SK-N-SH (cell line): ENCODE measurements at regions not wholly inside any gene's neighbourhood (a gene's known extent, or its start where the extent isn't known, plus 50 kb on each side); places are given as distances from the start of the nearest gene placed in this dataset.

ENCODE experiments used
- CTCF ChIA-PET: fragments of 300-600, 350-600 bp; formaldehyde crosslinking; extraction: SDS; loops from one replicate; lab custom pipeline; 2021; lab: Yijun Ruan, JAX
- POLR2A ChIA-PET: fragments of 350-600 bp; sonication (Branson Sonifier 250); formaldehyde crosslinking; extraction: SDS; loops from one replicate; lab custom pipeline; 2020; ENCODE audit warnings: antibody characterized with exemption, inconsistent platforms; lab: Yijun Ruan, JAX
- DNase-seq: peaks from one replicate; pipeline ENCODE4 v3.0.0; 2012
- H2AFZ ChIP-seq: fragments of 200-600 bp; sonication (generic); 2 replicates; pipeline ENCODE4 v1.8.1; 2016; ENCODE audit warnings: antibody characterized with exemption, mild to moderate bottlenecking, low read depth
- H3F3A ChIP-seq: fragments of 200-600 bp; sonication (generic); replicated peaks from 2 replicates; pipeline ENCODE3; 2016; ENCODE audit warnings: antibody characterized with exemption, mild to moderate bottlenecking; ENCODE audit not compliant: insufficient read depth
- H3K27ac ChIP-seq, 2 experiments: fragments of 200-500 bp in 1 of 2; fragments of 200-600 bp in 1 of 2; sonication (Bioruptor generic) in 1 of 2; sonication (generic), shearing (Covaris generic) in 1 of 2; 2 replicates each; pipeline versions ENCODE4 v1.5.1 to v1.6.1; 2014 to 2016; ENCODE audit warnings: low read depth in 2 of 2, inconsistent platforms in 1 of 2, low read length in 1 of 2, mild to moderate bottlenecking in 1 of 2, mixed read lengths in 1 of 2
- H3K27me3 ChIP-seq: fragments of 200-600 bp; sonication (generic), shearing (Covaris generic); 2 replicates; pipeline ENCODE4 v1.6.1; 2016; ENCODE audit warnings: mixed run types; ENCODE audit not compliant: insufficient read depth
- H3K36me3 ChIP-seq, 2 experiments: fragments of 200-500 bp in 1 of 2; fragments of 200-600 bp in 1 of 2; sonication (Bioruptor generic) in 1 of 2; sonication (generic) in 1 of 2; replicated peaks in 1 of 2; 2 replicates each; pipeline versions ENCODE3 to v1.5.1; 2014 to 2016; ENCODE audit warnings: low read length in 1 of 2, mild to moderate bottlenecking in 1 of 2; ENCODE audit not compliant: insufficient read depth in 2 of 2, control insufficient read depth in 1 of 2
- H3K4me1 ChIP-seq, 2 experiments: fragments of 200-500 bp in 1 of 2; fragments of 200-600 bp in 1 of 2; sonication (Bioruptor generic) in 1 of 2; sonication (generic), shearing (Covaris generic) in 1 of 2; 2 replicates each; pipeline versions ENCODE4 v1.5.1 to v1.6.1; 2014 to 2016; ENCODE audit warnings: low read depth in 1 of 2, low read length in 1 of 2, mixed run types in 1 of 2; ENCODE audit not compliant: insufficient read depth in 2 of 2, control insufficient read depth in 1 of 2
- H3K4me2 ChIP-seq: fragments of 200-600 bp; sonication (generic), shearing (Covaris generic); 2 replicates; pipeline ENCODE4 v1.6.1; 2017; ENCODE audit warnings: mixed run types
- H3K4me3 ChIP-seq, 2 experiments: fragments of 200-500 bp in 1 of 2; fragments of 200-600 bp in 1 of 2; sonication (Bioruptor generic) in 1 of 2; sonication (generic), shearing (Covaris generic) in 1 of 2; 2 replicates each; pipeline versions ENCODE4 v1.5.1 to v1.8.1; 2014 to 2016; ENCODE audit warnings: low read depth in 2 of 2, inconsistent platforms in 1 of 2, low read length in 1 of 2, mild to moderate bottlenecking in 1 of 2, mixed read lengths in 1 of 2, moderate library complexity in 1 of 2
- H3K79me2 ChIP-seq: fragments of 200-600 bp; sonication (generic); 2 replicates; pipeline ENCODE4 v1.8.1; 2017; ENCODE audit warnings: mild to moderate bottlenecking; ENCODE audit not compliant: insufficient read depth
- H3K9ac ChIP-seq: fragments of 200-600 bp; sonication (generic); 2 replicates; pipeline ENCODE4 v1.6.1; 2017; ENCODE audit warnings: mixed run types
- H3K9me2 ChIP-seq: fragments of 200-600 bp; sonication (generic); 2 replicates; pipeline ENCODE4 v1.6.1; 2017; ENCODE audit warnings: mixed run types
- H3K9me3 ChIP-seq: fragments of 200-600 bp; sonication (generic); 2 replicates; pipeline ENCODE4 v1.6.1; 2017; ENCODE audit warnings: mixed run types, mild to moderate bottlenecking, moderate library complexity
- H4K20me1 ChIP-seq: fragments of 200-600 bp; sonication (generic); 2 replicates; pipeline ENCODE4 v1.6.1; 2017; ENCODE audit warnings: mild to moderate bottlenecking, mixed run types; ENCODE audit not compliant: insufficient read depth
- ELF1 ChIP-seq: IDR thresholded peaks from 2 replicates; pipeline ENCODE4 v1.4.0; 2012
- EP300 ChIP-seq, 2 experiments: IDR thresholded peaks; 2 replicates each; pipeline versions ENCODE4 v1.4.0 to v1.6.1; 2012; ENCODE audit warnings: borderline replicate concordance in 1 of 2, low read depth in 1 of 2, low read length in 1 of 2
- EZH2phosphoT487 ChIP-seq: fragments of 200-600 bp; sonication (generic); IDR thresholded peaks from 2 replicates; pipeline ENCODE4 v1.6.1; 2017; ENCODE audit warnings: low read depth, mixed run types, mild to moderate bottlenecking, antibody characterized with exemption, moderate library complexity, borderline replicate concordance
- JUND ChIP-seq: IDR thresholded peaks from 2 replicates; pipeline ENCODE4 v1.4.0; 2012
- MEF2A ChIP-seq: IDR thresholded peaks from 2 replicates; pipeline ENCODE4 v1.4.0; 2012; ENCODE audit warnings: low read depth, borderline replicate concordance
- MXI1 ChIP-seq: IDR thresholded peaks from 2 replicates; pipeline ENCODE4 v1.6.1; 2012; ENCODE audit warnings: mild to moderate bottlenecking, low read depth, low read length, improper control_type of control experiment
- RCOR1 ChIP-seq: fragments of 150-350 bp; IDR thresholded peaks from 2 replicates; pipeline ENCODE4 v1.6.1; 2017; ENCODE audit warnings: antibody characterized with exemption, low read length
- RFX5 ChIP-seq: IDR thresholded peaks from 2 replicates; pipeline ENCODE4 v1.6.1; 2012; ENCODE audit warnings: mild to moderate bottlenecking, improper control_type of control experiment, low read length
- RXRA ChIP-seq: IDR thresholded peaks from 2 replicates; pipeline ENCODE4 v1.4.0; 2012; ENCODE audit warnings: low read depth, mild to moderate bottlenecking, borderline replicate concordance
- SIN3A ChIP-seq: IDR thresholded peaks from 2 replicates; pipeline ENCODE4 v1.6.1; 2012; ENCODE audit warnings: low read depth, mild to moderate bottlenecking, low read length, moderate library complexity, borderline replicate concordance
- SMC3 ChIP-seq: IDR thresholded peaks from 2 replicates; pipeline ENCODE4 v1.6.1; 2012; ENCODE audit warnings: low read depth, low read length, improper control_type of control experiment
- TCF12 ChIP-seq: IDR thresholded peaks from 2 replicates; pipeline ENCODE4 v1.4.0; 2012
- YY1 ChIP-seq: IDR thresholded peaks from 2 replicates; pipeline ENCODE4 v1.4.0; 2012; ENCODE audit warnings: low read depth, mild to moderate bottlenecking
- WGBS: methylation state at CpG from one replicate; pipeline ENCODE4 v1.1.6; 2017; ENCODE audit warnings: low lambda C conversion rate; 5-methylcytosine and 5-hydroxymethylcytosine counted together
- TF ChIP-seq, protein P1 (sequence below): IDR thresholded peaks from 2 replicates; pipeline ENCODE4; 2012
- TF ChIP-seq, protein P2 (sequence below): IDR thresholded peaks from 2 replicates; pipeline ENCODE4 v1.4.0; 2012; ENCODE audit warnings: low read depth, borderline replicate concordance
- TF ChIP-seq, protein P3 (sequence below): IDR thresholded peaks from 2 replicates; pipeline ENCODE4 v1.6.1; 2012; ENCODE audit warnings: mild to moderate bottlenecking, low read depth, low read length, moderate library complexity
- TF ChIP-seq, protein P4 (sequence below): IDR thresholded peaks from 2 replicates; pipeline ENCODE4 v1.4.0; 2012; ENCODE audit warnings: low read depth
- TF ChIP-seq, protein P5 (sequence below): fragments of 150-350 bp; IDR thresholded peaks from 2 replicates; pipeline ENCODE4 v1.6.1; 2016; ENCODE audit warnings: mild to moderate bottlenecking, low read depth, low read length
- TF ChIP-seq, protein P6 (sequence below): IDR thresholded peaks from 2 replicates; pipeline ENCODE4 v1.4.0; 2012; ENCODE audit warnings: low read depth, borderline replicate concordance

DNA sequence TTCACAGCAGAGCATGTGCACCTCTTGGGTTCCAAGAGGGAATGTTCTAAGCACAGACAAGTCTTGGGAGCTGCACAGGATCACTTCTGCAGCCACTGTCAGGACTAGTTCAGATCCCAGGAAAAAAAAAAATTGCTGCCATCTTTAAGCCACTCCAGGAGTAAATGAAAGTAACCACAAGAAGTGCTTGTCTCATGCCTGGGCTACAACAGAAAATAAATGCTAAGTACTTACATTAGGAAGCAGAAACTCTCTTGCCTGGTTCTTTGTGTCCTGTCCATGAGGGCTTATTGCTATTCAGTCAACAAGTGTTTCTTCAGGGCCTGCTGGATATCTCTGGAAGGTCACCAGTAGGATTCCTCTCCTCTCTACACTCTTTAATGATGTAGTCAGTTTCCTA lies 176.1 kb downstream of the KTN1 start (continued):
- TF ChIP-seq, protein P1, sequence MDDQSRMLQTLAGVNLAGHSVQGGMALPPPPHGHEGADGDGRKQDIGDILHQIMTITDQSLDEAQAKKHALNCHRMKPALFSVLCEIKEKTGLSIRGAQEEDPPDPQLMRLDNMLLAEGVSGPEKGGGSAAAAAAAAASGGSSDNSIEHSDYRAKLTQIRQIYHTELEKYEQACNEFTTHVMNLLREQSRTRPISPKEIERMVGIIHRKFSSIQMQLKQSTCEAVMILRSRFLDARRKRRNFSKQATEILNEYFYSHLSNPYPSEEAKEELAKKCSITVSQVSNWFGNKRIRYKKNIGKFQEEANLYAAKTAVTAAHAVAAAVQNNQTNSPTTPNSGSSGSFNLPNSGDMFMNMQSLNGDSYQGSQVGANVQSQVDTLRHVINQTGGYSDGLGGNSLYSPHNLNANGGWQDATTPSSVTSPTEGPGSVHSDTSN: no peak
- no peak for TF ChIP-seq SIN3A
- TF ChIP-seq TCF12: no peak

DNA sequence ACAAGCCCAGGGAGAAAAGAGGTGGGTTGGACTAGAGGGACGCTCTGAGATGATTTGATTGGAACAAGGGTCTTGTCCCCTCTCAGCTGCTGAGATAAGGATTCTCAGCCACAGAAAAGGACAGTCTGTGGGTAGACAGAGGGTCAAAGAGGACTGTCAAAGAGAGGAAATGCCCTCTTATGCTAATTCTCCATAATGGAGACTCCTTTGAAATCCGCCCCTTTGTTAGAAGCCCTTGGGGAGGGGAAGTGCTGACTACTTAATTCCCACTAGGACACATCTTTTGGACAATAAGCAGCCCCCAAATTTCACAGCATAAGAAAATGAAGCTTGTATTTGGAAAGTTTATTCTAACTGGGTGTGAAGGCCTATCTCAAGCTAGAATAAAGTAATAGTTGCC lies 176.6 kb downstream of the KTN1 start:
- no peak for DNase-seq
- Histone ChIP-seq H3K9me3 (no peaks in the 10 kb centered on the region), H3K4me2 (no peak overlapping the region), H3K36me3 (no peaks in the 10 kb centered on the region), H3K9ac (no peak overlapping the region), H3K79me2 (no peaks in the 10 kb centered on the region), H3K9me2 (no peaks in the 10 kb centered on the region), H3K27me3 (no peaks in the 10 kb centered on the region; the same call in 1 of the 2 replicates), H3K27ac (no peak overlapping the region), H4K20me1 (no peaks in the 10 kb centered on the region), H3K4me3 (no peak overlapping the region), H3K4me1 (no peaks in the 10 kb centered on the region; a peak in 1 of 4 replicates), H2AFZ (no peak overlapping the region), H3F3A (no peaks in the 10 kb centered on the region)
- ChIA-PET CTCF (no interaction called here), POLR2A (no interaction called here)
- WGBS: 45% methylated on average over 2 of the region's 2 CpGs
- no peak for TF ChIP-seq MXI1
- TF ChIP-seq, protein P2, sequence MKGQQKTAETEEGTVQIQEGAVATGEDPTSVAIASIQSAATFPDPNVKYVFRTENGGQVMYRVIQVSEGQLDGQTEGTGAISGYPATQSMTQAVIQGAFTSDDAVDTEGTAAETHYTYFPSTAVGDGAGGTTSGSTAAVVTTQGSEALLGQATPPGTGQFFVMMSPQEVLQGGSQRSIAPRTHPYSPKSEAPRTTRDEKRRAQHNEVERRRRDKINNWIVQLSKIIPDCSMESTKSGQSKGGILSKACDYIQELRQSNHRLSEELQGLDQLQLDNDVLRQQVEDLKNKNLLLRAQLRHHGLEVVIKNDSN: no peak
- no peak for TF ChIP-seq RCOR1
- TF ChIP-seq MEF2A: no peak
- TF ChIP-seq, protein P3, sequence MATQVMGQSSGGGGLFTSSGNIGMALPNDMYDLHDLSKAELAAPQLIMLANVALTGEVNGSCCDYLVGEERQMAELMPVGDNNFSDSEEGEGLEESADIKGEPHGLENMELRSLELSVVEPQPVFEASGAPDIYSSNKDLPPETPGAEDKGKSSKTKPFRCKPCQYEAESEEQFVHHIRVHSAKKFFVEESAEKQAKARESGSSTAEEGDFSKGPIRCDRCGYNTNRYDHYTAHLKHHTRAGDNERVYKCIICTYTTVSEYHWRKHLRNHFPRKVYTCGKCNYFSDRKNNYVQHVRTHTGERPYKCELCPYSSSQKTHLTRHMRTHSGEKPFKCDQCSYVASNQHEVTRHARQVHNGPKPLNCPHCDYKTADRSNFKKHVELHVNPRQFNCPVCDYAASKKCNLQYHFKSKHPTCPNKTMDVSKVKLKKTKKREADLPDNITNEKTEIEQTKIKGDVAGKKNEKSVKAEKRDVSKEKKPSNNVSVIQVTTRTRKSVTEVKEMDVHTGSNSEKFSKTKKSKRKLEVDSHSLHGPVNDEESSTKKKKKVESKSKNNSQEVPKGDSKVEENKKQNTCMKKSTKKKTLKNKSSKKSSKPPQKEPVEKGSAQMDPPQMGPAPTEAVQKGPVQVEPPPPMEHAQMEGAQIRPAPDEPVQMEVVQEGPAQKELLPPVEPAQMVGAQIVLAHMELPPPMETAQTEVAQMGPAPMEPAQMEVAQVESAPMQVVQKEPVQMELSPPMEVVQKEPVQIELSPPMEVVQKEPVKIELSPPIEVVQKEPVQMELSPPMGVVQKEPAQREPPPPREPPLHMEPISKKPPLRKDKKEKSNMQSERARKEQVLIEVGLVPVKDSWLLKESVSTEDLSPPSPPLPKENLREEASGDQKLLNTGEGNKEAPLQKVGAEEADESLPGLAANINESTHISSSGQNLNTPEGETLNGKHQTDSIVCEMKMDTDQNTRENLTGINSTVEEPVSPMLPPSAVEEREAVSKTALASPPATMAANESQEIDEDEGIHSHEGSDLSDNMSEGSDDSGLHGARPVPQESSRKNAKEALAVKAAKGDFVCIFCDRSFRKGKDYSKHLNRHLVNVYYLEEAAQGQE: no peak
- TF ChIP-seq YY1: no peak
- TF ChIP-seq, protein P4, sequence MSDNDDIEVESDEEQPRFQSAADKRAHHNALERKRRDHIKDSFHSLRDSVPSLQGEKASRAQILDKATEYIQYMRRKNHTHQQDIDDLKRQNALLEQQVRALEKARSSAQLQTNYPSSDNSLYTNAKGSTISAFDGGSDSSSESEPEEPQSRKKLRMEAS: no peak
- TF ChIP-seq, protein P5, sequence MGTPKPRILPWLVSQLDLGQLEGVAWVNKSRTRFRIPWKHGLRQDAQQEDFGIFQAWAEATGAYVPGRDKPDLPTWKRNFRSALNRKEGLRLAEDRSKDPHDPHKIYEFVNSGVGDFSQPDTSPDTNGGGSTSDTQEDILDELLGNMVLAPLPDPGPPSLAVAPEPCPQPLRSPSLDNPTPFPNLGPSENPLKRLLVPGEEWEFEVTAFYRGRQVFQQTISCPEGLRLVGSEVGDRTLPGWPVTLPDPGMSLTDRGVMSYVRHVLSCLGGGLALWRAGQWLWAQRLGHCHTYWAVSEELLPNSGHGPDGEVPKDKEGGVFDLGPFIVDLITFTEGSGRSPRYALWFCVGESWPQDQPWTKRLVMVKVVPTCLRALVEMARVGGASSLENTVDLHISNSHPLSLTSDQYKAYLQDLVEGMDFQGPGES: no peak
- no peak for TF ChIP-seq EZH2phosphoT487
- TF ChIP-seq ELF1: no peak
- no peak for TF ChIP-seq SMC3
- TF ChIP-seq, protein P6, sequence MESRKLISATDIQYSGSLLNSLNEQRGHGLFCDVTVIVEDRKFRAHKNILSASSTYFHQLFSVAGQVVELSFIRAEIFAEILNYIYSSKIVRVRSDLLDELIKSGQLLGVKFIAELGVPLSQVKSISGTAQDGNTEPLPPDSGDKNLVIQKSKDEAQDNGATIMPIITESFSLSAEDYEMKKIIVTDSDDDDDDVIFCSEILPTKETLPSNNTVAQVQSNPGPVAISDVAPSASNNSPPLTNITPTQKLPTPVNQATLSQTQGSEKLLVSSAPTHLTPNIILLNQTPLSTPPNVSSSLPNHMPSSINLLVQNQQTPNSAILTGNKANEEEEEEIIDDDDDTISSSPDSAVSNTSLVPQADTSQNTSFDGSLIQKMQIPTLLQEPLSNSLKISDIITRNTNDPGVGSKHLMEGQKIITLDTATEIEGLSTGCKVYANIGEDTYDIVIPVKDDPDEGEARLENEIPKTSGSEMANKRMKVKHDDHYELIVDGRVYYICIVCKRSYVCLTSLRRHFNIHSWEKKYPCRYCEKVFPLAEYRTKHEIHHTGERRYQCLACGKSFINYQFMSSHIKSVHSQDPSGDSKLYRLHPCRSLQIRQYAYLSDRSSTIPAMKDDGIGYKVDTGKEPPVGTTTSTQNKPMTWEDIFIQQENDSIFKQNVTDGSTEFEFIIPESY: no peak
- TF ChIP-seq RXRA: no peak
- TF ChIP-seq JUND: no peak
- TF ChIP-seq RFX5: no peak
- TF ChIP-seq, protein P1: no peak
- no peak for TF ChIP-seq EP300 (IDR thresholded peaks at IDR 0.05; ENCODE audit: borderline replicate concordance in 1 of 2, low read depth in 1 of 2, low read length in 1 of 2)
